Ishikawa (cell line): ENCODE measurements at regions not wholly inside any gene's neighbourhood (a gene's known extent, or its start where the extent isn't known, plus 50 kb on each side); places are given as distances from the start of the nearest gene placed in this dataset.

Experiments
- CEBPB ChIP-seq: IDR thresholded peaks from 2 replicates; pipeline ENCODE4 v1.6.1; 2012
- CREB1 ChIP-seq: IDR thresholded peaks from 2 replicates; pipeline ENCODE4 v1.6.1; 2012; ENCODE audit warnings: low read depth
- EGR1 ChIP-seq: IDR thresholded peaks from 2 replicates; pipeline ENCODE4 v1.6.1; 2012
- EP300 ChIP-seq: IDR thresholded peaks from 2 replicates; pipeline ENCODE4 v1.6.1; 2012; ENCODE audit warnings: borderline replicate concordance
- FOXM1 ChIP-seq: IDR thresholded peaks from 2 replicates; pipeline ENCODE4 v1.6.1; 2012; ENCODE audit warnings: low read depth, borderline replicate concordance
- NFIC ChIP-seq: IDR thresholded peaks from 2 replicates; pipeline ENCODE4 v1.6.1; 2012
- RAD21 ChIP-seq: IDR thresholded peaks from 2 replicates; pipeline ENCODE4 v1.6.1; 2012; ENCODE audit warnings: low read depth
- REST ChIP-seq: IDR thresholded peaks from 2 replicates; pipeline ENCODE4 v1.6.1; 2012; ENCODE audit warnings: low read depth, mild to moderate bottlenecking
- TAF1 ChIP-seq: IDR thresholded peaks from 2 replicates; pipeline ENCODE4 v1.6.1; 2012; ENCODE audit warnings: low read depth, mild to moderate bottlenecking
- TCF12 ChIP-seq: IDR thresholded peaks from 2 replicates; pipeline ENCODE4 v1.6.1; 2012; ENCODE audit warnings: low read depth
- TEAD4 ChIP-seq: IDR thresholded peaks from 2 replicates; pipeline ENCODE4 v1.6.1; 2012
- YY1 ChIP-seq: IDR thresholded peaks from 2 replicates; pipeline ENCODE4 v1.6.1; 2012; ENCODE audit warnings: low read depth
- ZBTB7A ChIP-seq: IDR thresholded peaks from 2 replicates; pipeline ENCODE4 v1.6.1; 2012; ENCODE audit warnings: low read depth
- TF ChIP-seq, protein P1 (sequence below): IDR thresholded peaks from 2 replicates; pipeline ENCODE4 v1.6.1; 2012
- TF ChIP-seq, protein P2 (sequence below): IDR thresholded peaks from 2 replicates; pipeline ENCODE4 v1.6.1; 2012

DNA sequence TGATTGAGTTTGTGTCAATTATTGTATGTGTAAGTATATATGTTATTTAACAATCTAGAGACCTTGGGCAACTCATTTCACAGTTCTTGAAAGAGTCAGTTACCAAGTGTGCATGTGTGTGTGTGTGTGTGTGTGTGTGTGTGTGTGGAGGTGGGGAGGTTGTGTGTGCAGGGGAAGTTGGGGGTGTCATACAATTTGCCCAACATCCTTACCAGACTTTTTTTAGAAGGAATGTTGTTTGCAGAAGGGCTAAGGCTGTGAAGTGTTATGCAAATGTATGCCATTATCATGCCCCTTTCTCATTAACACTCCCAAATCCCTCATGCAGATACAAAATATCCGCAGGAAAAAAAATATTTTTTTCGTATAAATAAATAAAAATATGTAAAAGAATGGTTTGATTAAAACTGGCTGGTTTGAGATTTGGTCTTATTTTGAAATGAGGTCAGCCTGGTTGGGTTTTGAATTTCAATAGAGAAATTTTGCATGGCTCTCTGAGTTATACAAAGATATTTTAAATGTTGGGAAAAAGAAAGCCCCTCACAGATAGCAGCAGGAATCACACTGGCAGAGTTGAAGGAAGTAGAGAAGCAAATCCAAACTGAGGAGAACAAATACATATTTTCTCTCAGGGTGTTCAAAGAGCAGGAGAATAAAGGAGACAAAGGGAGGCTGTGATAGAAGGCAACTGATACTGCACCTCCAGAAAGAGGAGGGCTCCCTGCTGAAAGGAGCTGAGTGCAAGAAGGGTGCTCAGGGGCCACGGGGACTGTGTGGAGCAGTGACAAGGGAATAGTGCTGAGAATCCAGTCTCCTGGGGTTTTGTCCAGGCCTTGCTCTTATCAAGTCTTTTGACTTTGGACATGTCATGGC lies 1365.5 kb upstream of the CELF4 start:
- TF ChIP-seq CREB1 (no peak), RAD21 (no peak), YY1 (no peak), ZBTB7A (no peak), NFIC (no peak), TAF1 (no peak), TEAD4 (no peak), FOXM1 (no peak), EGR1 (no peak), CEBPB (no peak), TCF12 (no peak), REST (no peak), EP300 (no peak)
- TF ChIP-seq, protein P1, sequence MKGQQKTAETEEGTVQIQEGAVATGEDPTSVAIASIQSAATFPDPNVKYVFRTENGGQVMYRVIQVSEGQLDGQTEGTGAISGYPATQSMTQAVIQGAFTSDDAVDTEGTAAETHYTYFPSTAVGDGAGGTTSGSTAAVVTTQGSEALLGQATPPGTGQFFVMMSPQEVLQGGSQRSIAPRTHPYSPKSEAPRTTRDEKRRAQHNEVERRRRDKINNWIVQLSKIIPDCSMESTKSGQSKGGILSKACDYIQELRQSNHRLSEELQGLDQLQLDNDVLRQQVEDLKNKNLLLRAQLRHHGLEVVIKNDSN, result no peak
- TF ChIP-seq, protein P2, sequence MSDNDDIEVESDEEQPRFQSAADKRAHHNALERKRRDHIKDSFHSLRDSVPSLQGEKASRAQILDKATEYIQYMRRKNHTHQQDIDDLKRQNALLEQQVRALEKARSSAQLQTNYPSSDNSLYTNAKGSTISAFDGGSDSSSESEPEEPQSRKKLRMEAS, result no peak

- TF ChIP-seq, protein P1, result no peak
- TF ChIP-seq RAD21 (no peak), TCF12 (no peak), REST (no peak), TAF1 (no peak), EP300 (no peak), NFIC (no peak), CEBPB (no peak), ZBTB7A (no peak), FOXM1 (no peak)
- TF ChIP-seq, protein P2, result no peak
Observed at GRCh38 chr18:38923540-38923939, 1357.9 kb upstream of the CELF4 start.

DNA sequence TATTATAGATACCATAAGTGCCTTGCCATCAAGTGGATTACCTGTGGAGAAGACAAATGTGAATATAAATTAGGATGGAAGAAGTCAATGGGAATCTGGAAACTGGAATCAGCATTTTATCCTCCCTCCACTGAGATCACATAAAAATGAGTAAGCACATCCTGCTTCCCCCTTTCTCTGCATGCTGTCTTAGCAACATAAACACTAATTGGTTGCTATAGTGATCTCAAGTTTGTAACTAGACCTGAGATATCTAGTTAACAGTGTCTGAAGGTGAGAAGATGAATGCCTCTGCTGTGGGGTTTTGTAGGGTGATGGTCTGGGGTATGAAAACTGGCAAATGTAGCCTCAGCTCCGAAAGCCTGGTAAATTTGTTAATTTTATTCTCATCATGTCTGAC lies 1357.5 kb upstream of the CELF4 start:
- no peak for TF ChIP-seq NFIC
- TF ChIP-seq TEAD4, result no peak
- no peak for TF ChIP-seq CREB1
- TF ChIP-seq ZBTB7A, result no peak
- no peak for TF ChIP-seq TAF1
- no peak for TF ChIP-seq EP300
- TF ChIP-seq RAD21, result no peak
- no peak for TF ChIP-seq CEBPB
- TF ChIP-seq, protein P1, result no peak
- TF ChIP-seq EGR1, result no peak
- TF ChIP-seq REST, result no peak
- TF ChIP-seq FOXM1, result no peak
- TF ChIP-seq TCF12, result no peak
- TF ChIP-seq, protein P2, result no peak
